Prostate gland (tissue), 2 donors: ENCODE measurements at regions not wholly inside any gene's neighbourhood (a gene's known extent, or its start where the extent isn't known, plus 50 kb on each side); places are given as distances from the start of the nearest gene placed in this dataset.

ENCODE experiments used
- CTCF ChIP-seq, 4 experiments: fragments of 200-600 bp in 2 of 4; fragments of 450-650 bp in 2 of 4; sonication (generic) in 2 of 4; IDR thresholded peaks; 1 replicate in 3 of 4; 2 replicates in 1 of 4; pipeline ENCODE4 v1.5.1; 2016 to 2019; ENCODE audit warnings: antibody characterized with exemption in 4 of 4, mild to moderate bottlenecking in 2 of 4, moderate library complexity in 2 of 4
- POLR2A ChIP-seq: fragments of 450-650 bp; IDR thresholded peaks from one replicate; pipeline ENCODE4 v1.6.1; 2016; ENCODE audit warnings: antibody characterized with exemption, mild to moderate bottlenecking
- POLR2AphosphoS5 ChIP-seq: sonication (generic); formaldehyde crosslinking; IDR thresholded peaks from one replicate; pipeline ENCODE4 v1.6.1; 2017; ENCODE audit warnings: antibody characterized with exemption

GRCh38 chr13:112234131-112234875 lies 141.9 kb upstream of the SPACA7 start:
- TF ChIP-seq CTCF (IDR thresholded peaks at IDR 0.05) (no peak), POLR2A (no peak), POLR2AphosphoS5 (no peak)
